ENCODE measurements at regions not wholly inside any gene's neighbourhood (a gene's known extent, or its start where the extent isn't known, plus 50 kb on each side); places are given as distances from the start of the nearest gene placed in this dataset.

DNA sequence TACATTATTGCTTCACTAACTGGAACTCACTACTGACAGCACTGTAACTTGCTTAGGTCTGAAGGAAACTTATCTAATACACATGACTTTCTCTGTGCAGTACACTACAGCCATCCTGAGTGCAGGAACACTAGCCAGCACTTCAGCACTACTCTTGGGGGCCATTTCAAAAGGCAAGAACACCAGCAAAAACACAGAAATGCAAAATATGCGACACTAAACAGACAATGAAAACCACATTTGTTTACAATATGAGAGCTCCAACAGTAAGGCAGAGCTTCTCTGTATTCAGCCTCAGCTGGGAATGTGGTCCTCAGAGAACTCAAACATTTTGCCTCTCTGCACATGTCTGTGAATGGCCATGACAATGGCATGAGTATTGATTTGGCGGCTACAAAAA is 109.6 kb downstream of the ARRDC4 start:
- Histone ChIP-seq H2AFZ (no peak overlapping the region), H3K4me1 (ENCODE audit: insufficient read depth) (no peaks in the 10 kb centered on the region), H3F3A (ENCODE audit: insufficient read depth) (no peaks in the 10 kb centered on the region), H3K9me3 (ENCODE audit: low read depth) (no peaks in the 10 kb centered on the region), H3K27me3 (replicated peaks; ENCODE audit: insufficient read depth) (no peaks in the 10 kb centered on the region), H3K4me2 (ENCODE audit: unreplicated experiment) (no peak overlapping the region), H3K27ac (no peak overlapping the region), H3K9me2 (ENCODE audit: insufficient read depth) (no peaks in the 10 kb centered on the region), H3K9ac (no peak overlapping the region), H3K4me3 (no peak overlapping the region), H4K20me1 (ENCODE audit: insufficient read depth) (no peaks in the 10 kb centered on the region), H3K36me3 (ENCODE audit: low read depth) (no peaks in the 10 kb centered on the region), H3K79me2 (ENCODE audit: insufficient read depth) (no peaks in the 10 kb centered on the region)
- no peak for DNase-seq
- in situ Hi-C loops (cut with MboI): no loop called here
- WGBS, 2 experiments (ENCODE audit: low coverage in 1 of 2, low lambda C conversion rate in 2 of 2, missing lambda C conversion rate in 2 of 2): 49 to 63% methylated on average over 2 of the region's 2 CpGs
- TF ChIP-seq EZH2 (IDR thresholded peaks at IDR 0.05; ENCODE audit: insufficient read depth, poor library complexity, severe bottlenecking): no peak
- no peak for TF ChIP-seq EZH2phosphoT487 (IDR thresholded peaks at IDR 0.05; ENCODE audit: insufficient read depth, low read depth)

DNA sequence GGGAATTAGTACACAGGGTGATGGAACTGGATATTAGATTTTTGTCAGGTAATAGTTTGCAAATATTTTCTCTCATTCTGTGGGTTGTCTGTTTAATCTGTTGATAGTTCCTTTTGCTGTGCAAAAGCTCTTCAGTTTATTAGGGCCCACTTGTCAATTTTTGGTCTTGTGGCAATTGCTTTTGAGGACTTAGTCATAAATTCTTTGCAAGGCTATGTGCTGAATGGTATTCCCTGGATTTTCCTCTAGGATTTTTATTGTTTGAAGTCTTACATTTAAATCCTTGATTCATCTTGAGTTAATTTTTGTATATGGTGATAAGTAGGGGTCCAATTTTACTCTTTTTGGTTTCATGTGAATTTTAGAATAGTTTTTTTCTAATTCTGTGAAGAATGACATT is 111.3 kb downstream of the ARRDC4 start:
- H3K36me3 ChIP-seq (ENCODE audit: low read depth): no peaks in the 10 kb centered on the region
- TF ChIP-seq EZH2phosphoT487 (IDR thresholded peaks at IDR 0.05; ENCODE audit: insufficient read depth, low read depth) (no peak), EZH2 (IDR thresholded peaks at IDR 0.05; ENCODE audit: insufficient read depth, poor library complexity, severe bottlenecking) (no peak)
- H3K27me3 ChIP-seq (replicated peaks; ENCODE audit: insufficient read depth): no peaks in the 10 kb centered on the region
- no peak overlapping the region for H3K9ac ChIP-seq
- H4K20me1 ChIP-seq (ENCODE audit: insufficient read depth): no peaks in the 10 kb centered on the region
- no peak overlapping the region for H2AFZ ChIP-seq
- H3K4me2 ChIP-seq (ENCODE audit: unreplicated experiment): no peak overlapping the region
- in situ Hi-C loops (cut with MboI): no loop called here
- DNase-seq: no peak
- no peaks in the 10 kb centered on the region for H3K79me2 ChIP-seq (ENCODE audit: insufficient read depth)
- H3K27ac ChIP-seq: no peak overlapping the region
- H3K9me3 ChIP-seq (ENCODE audit: low read depth): no peaks in the 10 kb centered on the region
- H3F3A ChIP-seq (ENCODE audit: insufficient read depth): no peaks in the 10 kb centered on the region
- no peak overlapping the region for H3K4me3 ChIP-seq
- no peaks in the 10 kb centered on the region for H3K4me1 ChIP-seq (ENCODE audit: insufficient read depth)
- H3K9me2 ChIP-seq (ENCODE audit: insufficient read depth): no peaks in the 10 kb centered on the region

DNA sequence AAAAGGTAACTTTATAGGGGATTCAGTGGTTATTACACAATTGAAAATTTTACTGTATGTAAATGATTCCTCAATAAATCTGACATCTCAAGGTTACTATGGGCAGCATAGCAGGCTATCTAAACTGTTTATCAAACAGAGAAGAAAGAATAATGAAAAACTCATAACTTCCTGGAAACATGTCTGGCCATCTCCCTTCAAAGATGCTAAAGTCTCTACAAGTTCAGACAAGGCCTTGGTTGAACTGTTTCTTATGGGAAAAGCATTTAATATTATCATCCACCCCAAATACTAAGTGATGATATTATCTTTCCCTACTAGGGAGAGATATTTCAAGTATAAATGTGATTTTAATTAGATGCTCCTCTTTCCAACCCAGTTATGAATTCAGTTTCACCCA is 114.9 kb downstream of the ARRDC4 start:
- no peak overlapping the region for H3K9ac ChIP-seq
- no peak for DNase-seq
- no peaks in the 10 kb centered on the region for H3K27me3 ChIP-seq (replicated peaks; ENCODE audit: insufficient read depth)
- no peak overlapping the region for H2AFZ ChIP-seq
- in situ Hi-C loops (cut with MboI): no loop called here
- H3K9me3 ChIP-seq (ENCODE audit: low read depth): no peaks in the 10 kb centered on the region
- no peak for TF ChIP-seq EZH2phosphoT487 (IDR thresholded peaks at IDR 0.05; ENCODE audit: insufficient read depth, low read depth)
- no peak for TF ChIP-seq EZH2 (IDR thresholded peaks at IDR 0.05; ENCODE audit: insufficient read depth, poor library complexity, severe bottlenecking)
- H3K36me3 ChIP-seq (ENCODE audit: low read depth): no peaks in the 10 kb centered on the region
- H3K27ac ChIP-seq: no peak overlapping the region
- H3K4me3 ChIP-seq: no peak overlapping the region
- no peaks in the 10 kb centered on the region for H3K4me1 ChIP-seq (ENCODE audit: insufficient read depth)
- no peak overlapping the region for H3K4me2 ChIP-seq (ENCODE audit: unreplicated experiment)
- H4K20me1 ChIP-seq (ENCODE audit: insufficient read depth): no peaks in the 10 kb centered on the region
- no peaks in the 10 kb centered on the region for H3K79me2 ChIP-seq (ENCODE audit: insufficient read depth)
- H3F3A ChIP-seq (ENCODE audit: insufficient read depth): no peaks in the 10 kb centered on the region
- H3K9me2 ChIP-seq (ENCODE audit: insufficient read depth): no peaks in the 10 kb centered on the region

DNA sequence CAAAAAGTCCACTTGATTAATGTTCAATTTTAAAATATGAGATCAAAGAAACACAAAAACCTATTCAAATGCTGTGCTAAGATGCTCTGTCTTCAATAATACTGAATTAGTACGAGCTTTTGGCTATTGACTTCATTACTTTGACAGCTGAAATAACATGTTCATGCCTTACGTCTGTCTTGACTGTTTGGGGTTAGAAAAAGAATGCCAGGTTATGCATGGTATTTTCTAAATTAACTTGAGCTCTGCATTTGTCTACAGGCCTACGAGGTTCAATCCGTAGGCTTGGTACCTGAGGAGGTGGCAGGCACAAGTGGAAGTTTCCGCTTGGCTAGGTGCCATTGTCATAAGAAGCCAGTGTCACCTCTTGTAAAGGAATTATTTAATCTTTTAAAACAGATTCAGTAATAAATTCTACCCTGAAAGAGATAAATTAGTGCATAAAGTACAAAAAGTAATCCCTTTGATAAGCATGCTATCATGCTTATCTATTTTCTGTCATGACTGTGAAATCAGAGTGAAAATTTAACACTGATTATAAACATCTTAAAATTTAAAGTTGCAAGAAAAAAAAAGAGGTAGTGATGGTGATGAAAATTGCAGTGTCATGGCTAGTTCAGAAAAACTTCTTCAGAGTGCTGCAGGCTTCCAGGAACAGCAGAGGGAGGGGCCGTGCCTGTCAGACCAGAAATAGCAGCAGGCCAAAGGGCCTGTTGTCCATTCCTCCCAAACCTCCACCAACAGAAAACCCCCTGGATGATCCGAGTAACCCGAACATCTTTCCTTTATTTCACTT is 115.7 kb downstream of the ARRDC4 start:
- H3K4me1 ChIP-seq (ENCODE audit: insufficient read depth): no peaks in the 10 kb centered on the region
- no peaks in the 10 kb centered on the region for H3K9me3 ChIP-seq (ENCODE audit: low read depth)
- no peak overlapping the region for H3K4me2 ChIP-seq (ENCODE audit: unreplicated experiment)
- in situ Hi-C loops (cut with MboI): no loop called here
- H3K27ac ChIP-seq: no peak overlapping the region
- no peaks in the 10 kb centered on the region for H3F3A ChIP-seq (ENCODE audit: insufficient read depth)
- H3K79me2 ChIP-seq (ENCODE audit: insufficient read depth): no peaks in the 10 kb centered on the region
- H3K9ac ChIP-seq: no peak overlapping the region
- no peaks in the 10 kb centered on the region for H3K27me3 ChIP-seq (replicated peaks; ENCODE audit: insufficient read depth)
- WGBS, 2 experiments (ENCODE audit: low coverage in 1 of 2, low lambda C conversion rate in 2 of 2, missing lambda C conversion rate in 2 of 2): 46 to 53% methylated on average over 8 of the region's 8 CpGs
- no peaks in the 10 kb centered on the region for H4K20me1 ChIP-seq (ENCODE audit: insufficient read depth)
- no peaks in the 10 kb centered on the region for H3K9me2 ChIP-seq (ENCODE audit: insufficient read depth)
- no peaks in the 10 kb centered on the region for H3K36me3 ChIP-seq (ENCODE audit: low read depth)
- peak overlapping the region; percentile 66 for H2AFZ ChIP-seq
- no peak overlapping the region for H3K4me3 ChIP-seq
- TF ChIP-seq EZH2 (IDR thresholded peaks at IDR 0.05; ENCODE audit: insufficient read depth, poor library complexity, severe bottlenecking) (no peak), EZH2phosphoT487 (IDR thresholded peaks at IDR 0.05; ENCODE audit: insufficient read depth, low read depth) (no peak)
- DNase-seq: peak; percentile 33

DNA sequence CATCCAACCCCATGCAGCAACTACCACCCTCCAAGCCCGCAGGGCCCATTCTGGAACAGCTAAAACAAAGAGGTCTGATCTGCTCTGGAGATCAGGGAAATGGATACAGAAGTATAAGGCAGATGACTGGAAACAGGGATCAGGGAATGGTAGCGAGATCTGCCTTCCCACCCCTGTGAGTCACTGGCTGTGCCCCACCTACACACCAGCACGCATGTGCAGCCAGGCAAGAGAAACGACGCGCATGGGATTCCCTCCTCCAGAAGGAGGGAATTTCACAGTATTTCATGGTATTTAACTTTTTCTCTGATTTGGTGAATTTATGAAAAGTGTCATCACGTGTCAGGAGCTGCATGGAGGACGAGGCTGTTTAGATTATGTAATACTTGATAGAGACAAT is 116.7 kb downstream of the ARRDC4 start:
- in situ Hi-C loops (cut with MboI): no loop called here
- Histone ChIP-seq H3K9ac (no peak overlapping the region), H3K36me3 (ENCODE audit: low read depth) (no peaks in the 10 kb centered on the region), H3K4me2 (ENCODE audit: unreplicated experiment) (peak overlapping the region; percentile 22), H3K4me3 (no peak overlapping the region), H3K4me1 (ENCODE audit: insufficient read depth) (no peaks in the 10 kb centered on the region), H3K9me2 (ENCODE audit: insufficient read depth) (no peaks in the 10 kb centered on the region), H3K79me2 (ENCODE audit: insufficient read depth) (no peaks in the 10 kb centered on the region), H4K20me1 (ENCODE audit: insufficient read depth) (no peaks in the 10 kb centered on the region), H2AFZ (peak overlapping the region; percentile 66), H3K27ac (no peak overlapping the region), H3K9me3 (ENCODE audit: low read depth) (no peaks in the 10 kb centered on the region), H3K27me3 (replicated peaks; ENCODE audit: insufficient read depth) (no peaks in the 10 kb centered on the region), H3F3A (ENCODE audit: insufficient read depth) (no peaks in the 10 kb centered on the region)
- TF ChIP-seq EZH2phosphoT487 (IDR thresholded peaks at IDR 0.05; ENCODE audit: insufficient read depth, low read depth) (no peak), EZH2 (IDR thresholded peaks at IDR 0.05; ENCODE audit: insufficient read depth, poor library complexity, severe bottlenecking) (no peak)
- DNase-seq: peak; percentile 81
- 24% methylated on average over 8 of the region's 8 CpGs for WGBS, 2 experiments (ENCODE audit: low coverage in 1 of 2, low lambda C conversion rate in 2 of 2, missing lambda C conversion rate in 2 of 2)
